ENCODE measurements at regions not wholly inside any gene's neighbourhood (a gene's known extent, or its start where the extent isn't known, plus 50 kb on each side); places are given as distances from the start of the nearest gene placed in this dataset.

- TF ChIP-seq GATA2 (IDR thresholded peaks at IDR 0.05; ENCODE audit: low read depth, low read length) (no peak), GATA3 (IDR thresholded peaks at IDR 0.05; ENCODE audit: low read depth, low read length) (no peak)
Observed at GRCh38 chr1:30378991-30379581, 344.3 kb downstream of the MATN1 start.

All from SH-SY5Y (cell line).